SK-N-DZ (cell line): ENCODE measurements at regions not wholly inside any gene's neighbourhood (a gene's known extent, or its start where the extent isn't known, plus 50 kb on each side); places are given as distances from the start of the nearest gene placed in this dataset.

Experiments used
- DNase-seq: peaks from one replicate; pipeline ENCODE4 v3.0.0-alpha.2; 2015; ENCODE audit warnings: low spot score

DNA sequence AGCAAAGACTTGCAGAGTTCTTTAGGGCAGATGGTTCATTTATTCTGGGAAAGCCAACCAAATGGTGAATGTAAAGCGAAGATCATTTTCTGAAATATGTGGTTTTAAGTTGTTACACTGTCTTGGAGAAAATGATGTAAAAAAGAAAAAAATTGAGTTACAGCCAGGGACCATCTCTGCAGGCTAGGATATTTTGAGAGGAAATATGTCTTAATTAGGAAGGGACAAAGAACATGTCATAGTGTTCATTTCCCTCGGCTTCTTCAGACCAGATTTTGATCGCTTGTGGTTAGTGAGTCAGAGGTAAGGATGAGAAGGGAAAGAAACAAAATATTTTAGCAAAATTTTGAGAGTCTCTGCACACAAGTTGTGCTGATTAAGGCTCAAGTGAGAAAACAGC, 59.0 kb upstream of the C1QTNF7 start:
- no peak for DNase-seq

DNA sequence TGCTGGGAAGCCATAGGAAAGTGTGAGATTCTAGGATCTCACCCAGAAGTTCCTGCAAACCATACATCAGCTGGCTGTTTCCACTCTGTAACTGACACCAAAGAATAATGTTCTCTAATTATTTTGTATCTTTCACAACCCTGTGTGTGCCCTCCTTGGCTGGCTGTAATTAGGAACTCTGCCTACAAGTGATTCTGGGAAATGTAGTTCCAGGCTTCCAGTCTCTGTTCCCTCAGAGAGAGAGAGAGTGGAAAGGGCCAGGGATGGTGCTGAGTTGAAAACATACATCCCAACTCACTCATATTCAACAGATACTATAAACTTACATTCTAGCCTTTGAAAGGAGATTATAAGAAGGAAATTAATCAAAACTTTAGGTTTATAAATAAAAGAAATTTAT, 57.5 kb upstream of the C1QTNF7 start:
- DNase-seq, result no peak

DNA sequence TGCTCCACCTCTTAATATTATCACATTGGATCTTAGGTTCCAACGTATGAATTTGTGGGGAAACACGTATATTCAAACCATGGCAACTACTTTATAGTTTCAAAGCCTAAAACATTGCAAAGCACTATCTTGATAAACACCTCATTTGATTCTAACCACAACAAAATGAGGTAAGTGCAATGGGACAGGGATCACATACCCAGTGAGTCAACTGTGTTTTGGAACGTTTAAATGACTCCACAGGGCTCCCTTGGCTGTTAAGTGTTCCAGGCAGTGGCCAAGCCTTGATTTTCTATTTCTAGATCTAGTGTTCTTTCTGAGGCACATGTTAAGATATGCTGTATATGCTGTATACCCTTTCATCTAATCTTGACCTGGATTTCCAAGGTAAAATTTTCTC, 54.5 kb upstream of the C1QTNF7 start:
- no peak for DNase-seq

DNA sequence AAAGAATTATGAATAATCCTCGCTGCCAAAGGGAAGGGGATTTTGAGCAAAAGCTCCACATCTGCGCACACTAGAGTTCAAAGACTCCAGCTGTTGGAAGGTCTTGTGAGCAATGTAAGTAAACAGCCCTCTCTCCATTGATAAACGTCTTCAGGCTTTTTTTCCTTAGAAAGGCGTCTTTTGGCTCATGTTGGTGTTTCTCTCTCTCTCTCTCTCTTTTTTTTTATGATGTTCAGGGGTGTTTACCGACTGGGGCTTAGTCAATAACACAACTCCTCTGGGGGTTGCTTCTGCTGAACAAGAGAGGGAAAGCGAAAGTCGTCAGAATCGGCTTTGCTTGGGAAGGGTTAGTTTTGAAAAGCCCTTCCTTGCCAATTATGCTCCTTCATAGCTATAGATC, 53.2 kb upstream of the C1QTNF7 start:
- no peak for DNase-seq

DNA sequence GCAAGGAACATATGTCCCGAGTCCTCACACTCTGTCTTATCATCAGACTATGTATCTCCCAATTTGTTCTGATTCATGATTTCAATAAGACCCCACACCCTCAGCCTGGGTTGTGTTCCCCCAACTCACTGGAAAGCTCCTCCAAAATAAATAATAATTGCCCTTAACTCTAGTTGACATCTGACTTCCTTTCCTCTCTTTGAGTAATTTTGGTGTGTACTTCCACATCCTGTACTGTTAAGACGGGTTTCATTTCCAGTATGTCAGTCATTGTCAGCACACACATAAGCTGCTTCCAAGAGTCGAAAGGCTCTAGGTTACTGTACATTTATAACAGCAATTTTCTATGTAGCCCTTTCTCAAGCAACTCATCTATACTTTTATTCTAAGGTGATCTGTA, 52.2 kb upstream of the C1QTNF7 start:
- DNase-seq, result no peak

DNA sequence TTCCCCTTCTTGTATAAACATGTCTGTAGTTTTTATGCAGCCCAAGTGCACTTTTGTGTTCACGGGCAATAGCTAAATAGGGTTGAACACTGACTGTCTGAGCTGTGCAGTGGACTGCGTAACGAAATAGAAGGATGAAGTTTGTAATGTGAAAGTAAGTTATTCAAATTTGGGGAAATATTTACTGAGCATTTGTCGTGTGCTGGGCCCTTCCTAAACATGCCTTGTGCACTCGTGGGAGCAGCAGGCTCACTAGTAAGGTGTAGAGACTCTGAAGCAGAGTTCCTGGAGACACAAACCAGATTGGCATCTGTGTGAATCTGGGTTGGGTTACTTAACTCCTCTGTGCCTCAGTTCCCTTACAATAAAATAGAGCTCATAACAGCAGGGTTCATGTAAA, 51.7 kb upstream of the C1QTNF7 start:
- DNase-seq, result no peak

DNA sequence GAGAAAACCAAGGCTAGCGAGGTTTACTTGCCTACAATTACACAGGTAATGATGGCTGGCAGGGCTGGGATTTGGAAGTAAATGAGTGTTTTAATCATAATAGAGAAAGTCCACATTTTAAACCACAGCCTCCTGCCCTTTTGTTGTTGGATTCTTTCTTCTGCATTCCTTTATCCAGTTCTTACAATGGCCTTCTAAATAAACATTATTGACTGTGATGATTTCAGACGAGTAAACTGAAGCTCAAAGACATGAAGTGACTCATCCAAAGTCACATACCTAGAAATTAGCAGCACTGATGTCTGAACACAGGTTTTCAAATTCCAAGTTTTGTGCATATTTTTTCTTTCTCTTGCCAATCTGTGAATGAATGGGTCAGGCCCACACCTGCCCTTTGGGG, 51.2 kb upstream of the C1QTNF7 start:
- DNase-seq, result no peak
